GM19452 (cell line): ENCODE measurements at regions not wholly inside any gene's neighbourhood (a gene's known extent, or its start where the extent isn't known, plus 50 kb on each side); places are given as distances from the start of the nearest gene placed in this dataset.
"Not testable (repeated sequence)": the region's sequence is repeated elsewhere in the genome, so short reads cannot be mapped to it uniquely, and the experiment has no call there.

Experiments used
- ATAC-seq: cut with Tn5 transposase; IDR thresholded peaks from one replicate; pipeline ENCODE4 v1.9.1; 2021; ENCODE audit not compliant: unreplicated experiment

DNA sequence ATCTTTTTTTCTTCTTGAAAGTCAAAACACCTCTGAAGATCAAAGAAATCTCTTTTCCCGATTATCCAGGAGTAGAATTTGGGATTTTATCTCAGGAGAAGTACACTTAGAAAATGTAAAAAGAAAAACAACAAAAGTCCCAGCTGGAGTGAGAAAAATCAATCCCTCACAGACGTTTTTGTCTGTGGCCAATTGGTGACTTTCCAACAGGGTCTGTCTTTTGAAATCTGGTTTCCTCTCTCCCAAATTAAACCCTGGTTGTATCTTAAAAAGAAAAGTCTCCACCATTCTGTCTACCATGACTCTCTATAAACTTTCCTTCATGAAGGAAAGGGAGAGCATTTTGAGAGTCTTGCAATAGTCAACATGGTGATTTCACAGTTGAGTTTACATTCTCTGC is 88.1 kb downstream of the DACT1 start:
- no peak for ATAC-seq

DNA sequence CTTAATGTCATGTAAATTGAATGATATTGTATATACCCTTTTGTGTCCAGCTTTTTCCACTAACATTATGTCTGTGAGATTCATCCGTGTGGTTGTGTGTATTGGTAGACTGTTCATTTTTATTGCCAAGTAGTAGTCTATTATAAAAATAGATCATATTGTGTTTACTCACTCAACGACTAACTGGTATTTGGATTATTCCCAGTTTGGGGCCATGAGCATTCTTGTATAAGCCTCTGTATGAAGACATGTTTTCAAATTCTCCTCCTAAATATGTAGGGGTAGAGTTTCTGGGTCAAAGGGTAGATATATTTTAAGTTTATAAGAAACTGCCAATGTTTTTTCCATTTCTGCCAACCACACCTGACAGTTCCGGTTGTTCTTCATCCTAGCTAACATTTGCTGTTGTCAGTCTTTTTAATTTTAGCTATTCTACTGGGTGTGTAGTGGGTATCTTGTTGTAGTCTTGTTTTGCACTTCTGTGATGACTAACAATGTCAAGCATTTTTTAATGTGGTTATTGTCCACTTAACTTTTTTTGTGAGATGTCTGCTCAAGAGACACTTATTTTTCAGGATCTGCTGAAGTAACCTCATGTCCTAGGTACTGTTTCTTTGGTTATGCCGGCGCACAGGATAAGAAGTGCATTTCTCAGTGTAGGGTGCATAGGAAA is 93.2 kb downstream of the DACT1 start:
- ATAC-seq = no peak

- ATAC-seq = no peak
These were observed 93.9 kb downstream of the DACT1 start for GRCh38 chr14:58731465-58732293.

DNA sequence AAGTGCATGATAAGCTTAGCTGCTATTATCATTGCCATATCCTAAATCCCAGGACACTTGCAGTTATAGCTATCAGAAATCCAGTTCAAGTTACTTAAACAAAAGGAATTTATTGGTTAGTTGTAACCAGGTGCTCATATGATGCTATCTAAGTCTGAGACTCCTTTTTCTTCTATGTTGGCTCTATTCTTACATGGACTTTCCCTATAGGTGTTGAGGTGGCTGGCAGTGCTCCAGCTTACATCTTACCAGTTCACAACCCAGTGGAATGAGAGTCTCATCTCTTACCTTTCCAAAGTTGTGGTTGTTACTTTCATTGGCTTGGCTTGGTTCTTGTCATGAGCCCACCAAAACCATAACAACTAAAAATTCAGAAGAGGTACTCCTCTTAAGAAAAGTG is 94.6 kb downstream of the DACT1 start:
- no peak for ATAC-seq

- ATAC-seq = peak; percentile 76
These were observed 95.9 kb downstream of the DACT1 start for GRCh38 chr14:58733451-58734208.

DNA sequence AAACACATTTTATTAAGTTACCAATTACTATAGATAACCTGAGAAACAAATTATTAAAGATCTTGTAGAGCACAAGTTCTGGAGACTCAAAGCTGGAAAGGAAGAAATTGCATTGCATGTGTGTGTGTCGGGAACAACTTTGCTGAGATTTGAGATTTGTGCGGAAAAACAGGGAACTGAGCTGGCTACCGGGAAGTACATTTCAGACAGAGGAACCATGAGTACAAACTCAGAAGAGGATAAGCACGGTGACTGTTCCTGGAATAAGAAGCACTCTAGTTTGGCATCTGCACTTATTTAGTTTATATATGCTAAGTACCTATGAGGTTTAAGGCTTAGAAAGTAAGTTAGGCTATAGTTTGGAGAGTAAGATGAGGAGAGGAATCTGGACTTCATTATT is 97.8 kb downstream of the DACT1 start:
- ATAC-seq = no peak

- no peak for ATAC-seq
These were observed 98.8 kb downstream of the DACT1 start for GRCh38 chr14:58736606-58737005.

- ATAC-seq = no peak
These were observed 99.7 kb downstream of the DACT1 start for GRCh38 chr14:58737511-58737910.

GRCh38 chr14:58738189-58738836 is 100.6 kb downstream of the DACT1 start:
- no peak for ATAC-seq

GRCh38 chr14:58738876-58739275 is 101.1 kb downstream of the DACT1 start:
- no peak for ATAC-seq

GRCh38 chr14:58739674-58740073 is 101.9 kb downstream of the DACT1 start:
- peak; percentile 80 for ATAC-seq

DNA sequence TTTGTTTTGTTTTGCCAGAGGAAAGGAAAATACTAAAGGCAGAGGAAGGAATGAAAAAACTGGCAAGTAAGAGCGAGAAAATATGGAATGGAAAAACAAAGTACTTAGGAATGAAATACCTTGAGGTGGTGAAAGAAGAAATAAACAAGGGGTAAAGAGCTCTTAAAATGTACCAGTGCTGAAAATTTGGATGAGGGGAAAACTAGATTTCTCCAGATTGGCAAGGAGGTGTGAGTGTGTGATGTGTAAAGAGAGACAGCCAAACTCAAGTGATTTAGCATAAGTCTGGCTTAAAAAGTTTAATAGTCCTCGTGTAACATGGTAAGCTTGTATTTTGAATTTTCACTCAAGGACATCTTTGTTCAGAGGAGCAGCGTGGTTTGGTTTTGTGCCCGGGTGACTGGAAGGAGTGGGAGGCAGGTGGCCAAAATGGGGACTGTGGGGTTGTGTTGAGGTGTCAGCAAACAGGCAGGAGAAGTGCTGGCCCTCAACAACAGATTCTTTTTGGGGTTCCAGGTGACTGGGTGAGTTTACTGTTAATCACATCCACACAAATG is 102.7 kb downstream of the DACT1 start:
- ATAC-seq = no peak

GRCh38 chr14:58744801-58745394 is 107.1 kb downstream of the DACT1 start:
- ATAC-seq = no peak

GRCh38 chr14:58746261-58746660 is 108.5 kb downstream of the DACT1 start:
- ATAC-seq = no peak

DNA sequence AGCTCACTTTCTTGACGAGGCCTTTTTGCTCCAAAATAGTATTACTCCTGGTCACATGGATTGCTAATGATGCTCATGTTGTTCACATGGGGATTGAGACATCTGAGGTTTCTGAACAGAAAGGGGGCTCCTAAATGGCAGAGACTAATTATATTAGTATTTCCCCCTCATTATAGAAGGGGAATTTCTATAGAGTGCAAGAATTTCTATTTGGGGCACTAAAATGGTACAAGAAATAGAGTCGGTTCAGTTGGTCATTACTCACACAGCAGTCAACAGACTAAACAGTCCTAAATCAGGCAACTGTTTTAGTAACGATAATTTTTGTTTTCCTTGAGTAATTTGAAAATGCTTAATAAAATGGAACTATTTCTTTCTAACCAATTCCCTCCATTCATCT is 108.9 kb downstream of the DACT1 start:
- no peak for ATAC-seq

DNA sequence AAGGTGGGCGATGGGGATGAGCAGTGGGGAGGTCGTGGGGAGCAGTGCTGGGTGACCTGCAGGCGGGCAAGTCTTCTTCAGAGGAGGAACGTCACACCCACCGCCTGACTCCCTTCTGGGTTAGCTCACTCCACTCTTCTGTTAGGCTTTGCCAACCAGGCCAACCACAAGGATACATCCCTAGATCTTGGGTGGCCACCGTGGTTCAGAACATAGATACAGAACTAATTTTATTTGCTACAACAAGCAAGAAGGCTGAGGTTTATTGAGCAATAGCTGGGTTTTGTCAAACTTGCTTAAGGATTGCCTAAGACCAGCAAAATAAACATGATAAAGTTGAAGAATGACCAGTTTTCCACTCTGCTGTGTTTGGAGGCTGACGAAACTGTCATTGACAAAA is 109.4 kb downstream of the DACT1 start:
- ATAC-seq = no peak

DNA sequence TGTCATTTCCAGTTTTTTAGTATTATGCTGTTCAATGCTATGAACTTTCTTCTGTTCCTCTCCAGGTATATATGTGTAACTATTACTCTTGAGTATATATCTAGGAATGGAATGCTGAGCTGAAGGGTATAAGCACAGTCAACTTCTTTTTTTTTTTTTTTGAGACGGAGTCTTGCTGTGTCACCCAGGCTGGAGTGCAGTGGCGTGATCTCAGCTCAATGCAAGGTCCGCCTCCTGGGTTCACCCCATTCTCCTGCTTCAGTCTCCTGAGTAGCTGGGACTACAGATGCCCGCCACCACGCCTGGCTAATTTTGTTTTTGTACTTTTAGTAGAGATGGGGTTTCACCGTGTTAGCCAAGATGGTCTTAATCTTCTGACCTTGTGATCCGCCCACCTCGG is 110.5 kb downstream of the DACT1 start:
- not testable (repeated sequence) for ATAC-seq

- ATAC-seq = peak; percentile 89
These were observed 111.4 kb downstream of the DACT1 start for GRCh38 chr14:58749066-58749669.

DNA sequence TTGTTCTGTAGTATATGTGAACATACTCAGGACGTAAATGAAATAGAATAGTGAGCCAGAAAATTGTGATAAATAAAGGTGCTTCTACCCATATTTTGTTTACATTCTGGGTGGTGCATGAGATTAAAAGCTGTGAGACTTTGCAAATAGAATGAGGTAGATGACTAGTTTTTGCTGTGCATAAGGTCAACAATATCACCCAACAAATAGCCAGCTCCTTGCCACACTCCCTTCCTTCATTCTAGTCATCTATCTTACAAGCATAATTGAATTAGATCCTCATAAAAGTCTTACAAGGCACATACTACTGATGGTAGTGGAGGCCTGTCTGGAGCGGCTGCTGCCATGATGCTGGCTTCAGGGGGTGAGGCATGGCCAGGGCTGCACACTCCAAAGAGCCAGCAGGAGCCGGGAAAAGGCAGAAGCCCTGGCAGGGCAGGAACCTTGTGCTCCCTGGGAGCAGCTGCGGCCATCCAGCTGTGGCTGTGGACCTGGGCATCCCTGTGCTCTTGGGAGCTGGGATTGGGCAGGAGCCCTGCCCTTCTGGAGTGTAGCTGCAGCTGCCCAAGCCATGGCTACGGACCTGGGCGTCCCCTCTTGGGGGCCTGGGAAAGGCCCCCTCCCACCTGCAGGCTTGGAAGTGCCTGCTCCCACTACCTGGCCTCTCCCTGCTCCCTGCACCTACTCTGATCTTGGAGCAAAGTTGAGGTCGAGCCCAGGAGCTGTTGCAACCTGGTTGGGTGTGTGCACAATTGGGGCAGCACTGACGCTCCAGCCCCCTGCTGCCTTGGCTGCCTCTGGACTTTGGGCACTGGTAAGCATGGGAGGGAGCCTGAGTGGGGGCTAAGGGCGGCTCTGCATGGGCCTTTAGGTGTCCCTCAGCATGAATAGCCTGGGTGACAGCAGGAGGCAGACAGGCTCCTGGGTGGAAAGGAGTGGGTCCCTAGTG is 112.8 kb downstream of the DACT1 start:
- no peak for ATAC-seq
